Mammary epithelial cell (primary cell): ENCODE measurements at regions not wholly inside any gene's neighbourhood (a gene's known extent, or its start where the extent isn't known, plus 50 kb on each side); places are given as distances from the start of the nearest gene placed in this dataset.

Experiments used
- CTCF ChIP-seq, 2 donors: IDR thresholded peaks in 1 of 2; conservative IDR thresholded peaks in 1 of 2; 2 replicates each; pipeline ENCODE4 v1.5.1; 2011 to 2012; ENCODE audit warnings: inconsistent platforms in 2 of 2, low read length in 2 of 2, mild to moderate bottlenecking in 2 of 2, control low read depth in 1 of 2, low read depth in 1 of 2; ENCODE audit not compliant: insufficient read depth in 1 of 2; ENCODE audit errors: extremely low read depth in 1 of 2
- EZH2 ChIP-seq: IDR thresholded peaks from 2 replicates; pipeline ENCODE4 v1.6.1; 2012; ENCODE audit warnings: low read length, inconsistent platforms, borderline replicate concordance

DNA sequence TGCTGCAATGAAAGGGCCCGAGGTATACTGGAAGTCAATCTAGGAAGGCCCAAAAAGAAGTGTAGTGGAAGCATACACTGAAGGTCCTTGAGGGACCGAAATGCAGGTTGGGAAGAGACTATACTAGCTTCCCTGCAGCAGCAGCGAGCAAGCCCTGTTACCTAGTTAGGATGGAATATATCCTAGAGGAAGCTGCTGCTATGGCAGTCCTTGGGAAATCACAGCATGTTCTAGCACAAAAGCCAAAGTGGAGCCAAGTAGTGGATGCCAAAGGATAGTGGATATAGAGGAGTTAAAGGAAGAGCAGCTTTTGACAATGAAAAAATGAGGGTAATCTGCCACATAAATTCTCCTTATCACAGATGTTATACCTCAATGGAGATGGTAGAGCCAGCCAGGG is 123.8 kb upstream of the STARD3NL start:
- TF ChIP-seq CTCF (conservative IDR thresholded peaks at IDR 0.05 in 1 of 2, IDR thresholded peaks at IDR 0.05 in 1 of 2; ENCODE audit: extremely low read depth in 1 of 2, insufficient read depth in 1 of 2, low read depth in 1 of 2, low read length in 2 of 2) = no peak
- TF ChIP-seq EZH2 = no peak
